MM.1S (cell line): ENCODE measurements at regions not wholly inside any gene's neighbourhood (a gene's known extent, or its start where the extent isn't known, plus 50 kb on each side); places are given as distances from the start of the nearest gene placed in this dataset.

Experiments used
- CTCF ChIP-seq: fragments of 300-600 bp; sonication (generic); IDR thresholded peaks from 2 replicates; pipeline ENCODE4 v1.5.1; 2016; ENCODE audit warnings: antibody characterized with exemption, low read length, mixed read lengths
- EZH2 ChIP-seq: fragments of 300-600 bp; sonication (generic); optimal IDR thresholded peaks from 2 replicates; pipeline ENCODE3; 2017; ENCODE audit warnings: low read depth, mild to moderate bottlenecking, antibody characterized with exemption, low read length, mixed read lengths
- EZH2phosphoT487 ChIP-seq: fragments of 300-600 bp; sonication (generic); IDR thresholded peaks from 2 replicates; pipeline ENCODE4 v1.6.1; 2018; ENCODE audit warnings: antibody characterized with exemption, low read length

- TF ChIP-seq EZH2phosphoT487 (no peak), CTCF (no peak), EZH2 (no peak)
Measured at GRCh38 chr6:149139782-149140136, 177.8 kb upstream of the TAB2 start.
